ENCODE measurements at regions not wholly inside any gene's neighbourhood (a gene's known extent, or its start where the extent isn't known, plus 50 kb on each side); places are given as distances from the start of the nearest gene placed in this dataset.

GRCh38 chr6:108751851-108752732 lies 96.1 kb upstream of the ARMC2 start:
- no peak for DNase-seq

GRCh38 chr6:108752733-108753590 lies 95.3 kb upstream of the ARMC2 start:
- no peak for DNase-seq

GRCh38 chr6:108755257-108756240 lies 92.7 kb upstream of the ARMC2 start:
- DNase-seq, result no peak

GRCh38 chr6:108757357-108757756 lies 90.9 kb upstream of the ARMC2 start:
- DNase-seq, result no peak

GRCh38 chr6:108758884-108759283 lies 89.3 kb upstream of the ARMC2 start:
- no peak for DNase-seq

GRCh38 chr6:108760126-108761050 lies 87.8 kb upstream of the ARMC2 start:
- no peak for DNase-seq

GRCh38 chr6:108762394-108762793 lies 85.8 kb upstream of the ARMC2 start:
- no peak for DNase-seq

GRCh38 chr6:108763931-108764579 lies 84.2 kb upstream of the ARMC2 start:
- no peak for DNase-seq

- DNase-seq, result no peak
Observed at GRCh38 chr6:108764580-108764950, 83.7 kb upstream of the ARMC2 start.

GRCh38 chr6:108765495-108765894 lies 82.7 kb upstream of the ARMC2 start:
- no peak for DNase-seq

- no peak for DNase-seq
Observed at GRCh38 chr6:108766419-108766818, 81.8 kb upstream of the ARMC2 start.

GRCh38 chr6:108766886-108767285 lies 81.3 kb upstream of the ARMC2 start:
- no peak for DNase-seq

GRCh38 chr6:108767418-108768165 lies 80.6 kb upstream of the ARMC2 start:
- DNase-seq, result no peak

- DNase-seq, result no peak
Observed at GRCh38 chr6:108768166-108768555, 80.1 kb upstream of the ARMC2 start.

GRCh38 chr6:108768792-108769524 lies 79.3 kb upstream of the ARMC2 start:
- DNase-seq, result no peak

- no peak for DNase-seq
Observed at GRCh38 chr6:108771421-108771820, 76.8 kb upstream of the ARMC2 start.

GRCh38 chr6:108774555-108774954 lies 73.7 kb upstream of the ARMC2 start:
- no peak for DNase-seq

- no peak for DNase-seq
Observed at GRCh38 chr6:108777536-108777935, 70.7 kb upstream of the ARMC2 start.

GRCh38 chr6:108778421-108779186 lies 69.6 kb upstream of the ARMC2 start:
- no peak for DNase-seq

All from retina (tissue), 1 donor.